ENCODE measurements at regions not wholly inside any gene's neighbourhood (a gene's known extent, or its start where the extent isn't known, plus 50 kb on each side); places are given as distances from the start of the nearest gene placed in this dataset.
"Not testable (repeated sequence)": the region's sequence is repeated elsewhere in the genome, so short reads cannot be mapped to it uniquely, and the experiment has no call there.

DNA sequence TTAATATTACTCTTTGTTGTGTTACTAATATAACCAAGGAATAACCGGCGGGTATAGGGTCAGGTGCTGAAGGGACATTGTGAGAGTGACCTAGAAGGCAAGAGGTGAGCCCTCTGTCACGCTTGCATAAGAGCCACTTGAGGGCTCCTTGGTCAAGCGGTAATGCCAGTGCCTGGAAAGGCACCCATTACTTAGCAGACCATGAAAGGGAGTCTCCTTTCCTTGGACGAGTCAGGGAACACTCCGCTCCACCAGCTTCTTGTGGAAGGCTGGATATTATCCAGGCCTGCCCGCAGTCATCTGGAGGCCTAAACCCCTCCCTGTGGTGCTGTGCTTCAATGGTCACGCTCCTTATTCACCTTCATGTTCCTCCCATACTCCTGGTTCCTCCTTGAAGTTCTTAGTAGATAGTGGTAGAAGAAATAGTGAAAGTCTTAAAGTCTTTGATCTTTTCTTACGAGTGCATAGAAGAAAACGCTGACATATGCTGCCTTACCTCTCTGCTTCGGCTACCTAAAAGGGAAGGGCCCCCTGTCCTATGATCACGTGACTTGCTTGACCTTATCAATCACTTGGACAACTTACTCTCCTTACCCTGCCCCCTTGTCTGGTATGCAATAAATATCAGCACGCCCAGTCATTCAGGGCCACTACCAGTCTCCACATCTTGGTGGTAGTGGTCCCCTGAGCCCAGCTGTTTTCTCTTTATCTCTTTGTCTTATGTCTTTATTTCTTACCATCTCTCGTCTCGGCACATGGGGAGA is 59.6 kb upstream of the DMRTB1 start:
- DNase-seq, result not testable (repeated sequence)

DNA sequence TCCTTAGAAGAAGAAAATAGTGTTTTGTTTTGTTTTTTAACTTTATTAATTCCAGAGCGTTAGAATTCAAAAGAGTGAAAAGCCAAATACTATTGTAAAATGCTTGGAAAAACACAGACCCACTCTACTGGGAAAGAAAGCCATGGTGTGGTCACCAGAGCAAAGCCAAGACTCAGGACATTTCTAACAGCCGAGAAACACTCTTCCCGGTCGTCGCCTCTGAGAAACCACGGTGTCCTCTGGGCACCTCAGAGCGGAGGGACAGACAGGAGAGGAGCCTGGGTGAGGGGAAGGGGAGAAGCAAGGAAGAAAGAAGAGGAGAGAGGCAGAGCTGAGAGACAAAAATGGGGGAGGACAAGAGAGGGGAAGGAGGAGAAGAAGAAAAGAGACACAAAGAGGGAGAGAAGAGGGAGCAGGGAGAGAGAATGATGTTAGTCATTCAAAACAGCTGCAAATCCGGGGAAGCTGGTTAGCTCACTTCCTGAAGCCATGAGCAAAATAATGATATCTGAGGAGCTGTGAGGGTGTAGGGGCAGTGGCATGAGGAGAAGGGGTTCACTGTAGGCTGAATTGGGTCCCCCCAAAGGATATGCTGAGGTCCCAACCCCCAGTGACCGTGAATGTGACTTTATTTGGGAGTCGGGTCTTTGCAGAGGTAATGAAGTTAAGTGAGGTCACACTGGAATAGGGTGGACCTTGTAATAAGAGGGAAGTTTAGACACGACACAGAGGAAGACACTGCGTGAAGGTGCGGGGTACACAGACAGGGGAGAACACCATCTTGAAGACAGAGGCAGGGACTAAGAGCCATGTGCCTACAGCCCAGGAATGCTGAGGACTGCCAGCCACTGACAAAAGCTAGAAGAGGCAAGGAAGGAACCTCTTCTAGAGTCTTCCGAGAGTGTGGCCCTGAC is 58.2 kb upstream of the DMRTB1 start:
- DNase-seq, result no peak

DNA sequence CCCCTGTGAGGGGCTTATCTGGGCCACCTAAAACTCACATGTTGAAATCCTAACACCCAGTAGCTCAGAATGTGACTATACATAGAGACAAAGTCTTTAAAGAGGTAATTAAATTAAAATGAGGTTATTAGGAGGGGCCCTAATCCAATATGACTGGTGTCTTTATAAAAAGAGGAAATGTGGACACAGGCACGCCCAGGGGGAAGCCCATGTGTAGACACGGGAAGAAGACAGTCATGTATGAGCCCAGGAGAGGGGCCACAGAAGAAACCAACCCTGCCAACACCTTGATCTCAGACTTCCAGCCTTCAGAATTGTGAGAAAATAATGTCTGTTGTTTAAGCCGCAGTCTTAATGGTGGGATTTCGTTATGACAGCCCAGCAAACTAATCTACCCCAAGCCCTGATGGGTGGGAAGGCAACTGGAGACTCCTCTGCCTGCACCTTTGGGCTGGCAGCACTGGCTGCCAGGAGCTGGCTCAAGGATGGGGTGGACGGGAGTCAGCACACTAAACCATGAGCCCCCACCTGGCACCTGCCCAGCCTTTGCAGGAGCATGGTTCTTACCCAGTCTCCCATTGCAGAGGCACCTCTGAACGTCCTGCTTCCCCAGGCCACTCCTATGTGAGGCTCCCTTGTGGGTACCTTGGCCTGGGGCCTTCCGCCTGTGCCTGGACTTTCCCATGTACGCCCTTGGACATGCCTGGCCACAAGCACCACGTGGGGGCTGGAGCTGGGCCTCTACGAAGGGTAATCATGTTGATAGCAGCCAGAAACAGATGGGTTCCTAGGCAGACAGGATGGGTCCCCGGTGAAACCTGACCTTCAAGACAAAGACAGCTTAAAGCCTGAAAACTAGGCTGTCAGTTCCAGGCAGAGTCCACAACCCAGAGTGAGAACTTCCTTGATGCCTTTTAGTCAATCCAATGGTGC is 57.1 kb upstream of the DMRTB1 start:
- DNase-seq, result no peak

DNA sequence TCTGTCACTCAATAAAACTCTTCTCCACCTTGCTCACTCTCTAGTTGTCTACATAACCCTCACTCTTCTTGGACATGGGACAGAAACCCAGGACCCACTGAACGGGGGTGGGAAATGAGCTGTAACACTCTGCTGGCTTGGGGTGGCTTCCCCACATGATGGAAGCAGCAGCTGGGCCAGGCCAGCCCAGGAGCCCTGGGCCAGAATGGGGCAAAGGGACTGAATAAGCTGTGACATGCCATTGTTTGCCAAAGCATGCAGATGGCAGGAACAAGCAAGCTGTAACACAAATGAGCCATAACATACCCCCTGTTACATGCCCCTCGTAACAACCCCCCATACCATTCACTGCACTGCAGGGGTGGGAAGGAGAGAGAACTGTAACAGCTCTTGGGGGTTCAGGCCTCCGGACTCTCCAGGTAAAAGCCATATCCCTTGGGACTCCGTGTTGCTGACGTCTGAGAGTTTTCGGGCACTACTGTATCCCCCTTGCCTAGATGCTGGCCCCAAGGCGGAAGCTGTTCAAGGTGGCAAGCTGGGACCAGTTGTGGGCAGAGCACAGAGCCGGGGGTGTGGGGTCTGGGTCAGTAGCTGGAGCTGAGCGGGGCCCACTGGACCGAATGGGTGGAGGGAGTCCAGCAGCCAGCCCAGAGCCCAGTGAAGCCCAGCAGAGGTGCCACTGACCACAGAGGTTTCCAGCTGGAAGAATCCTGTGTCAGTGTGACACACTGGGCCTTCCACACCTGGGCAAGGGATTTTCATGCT is 56.1 kb upstream of the DMRTB1 start:
- DNase-seq, result no peak

DNA sequence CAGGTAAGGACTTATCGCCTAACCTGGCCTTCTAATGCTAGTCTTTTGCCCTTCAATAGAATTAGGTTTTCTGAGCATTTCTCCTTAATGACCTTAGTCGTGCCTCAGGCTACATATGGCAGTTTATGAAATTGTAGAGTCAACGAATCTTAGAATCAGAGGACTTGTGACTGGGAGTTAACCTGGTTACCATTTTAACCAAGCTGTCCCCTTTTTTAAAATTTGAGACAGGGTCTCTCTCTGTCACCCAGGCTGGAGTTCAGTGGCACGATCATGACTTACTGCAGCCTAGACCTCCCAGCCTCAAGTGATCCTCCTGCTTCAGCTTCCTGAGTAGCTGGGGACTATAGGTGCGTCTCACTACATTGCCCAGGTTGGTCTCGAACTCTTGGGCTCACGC is 53.5 kb upstream of the DMRTB1 start:
- no peak for DNase-seq

DNA sequence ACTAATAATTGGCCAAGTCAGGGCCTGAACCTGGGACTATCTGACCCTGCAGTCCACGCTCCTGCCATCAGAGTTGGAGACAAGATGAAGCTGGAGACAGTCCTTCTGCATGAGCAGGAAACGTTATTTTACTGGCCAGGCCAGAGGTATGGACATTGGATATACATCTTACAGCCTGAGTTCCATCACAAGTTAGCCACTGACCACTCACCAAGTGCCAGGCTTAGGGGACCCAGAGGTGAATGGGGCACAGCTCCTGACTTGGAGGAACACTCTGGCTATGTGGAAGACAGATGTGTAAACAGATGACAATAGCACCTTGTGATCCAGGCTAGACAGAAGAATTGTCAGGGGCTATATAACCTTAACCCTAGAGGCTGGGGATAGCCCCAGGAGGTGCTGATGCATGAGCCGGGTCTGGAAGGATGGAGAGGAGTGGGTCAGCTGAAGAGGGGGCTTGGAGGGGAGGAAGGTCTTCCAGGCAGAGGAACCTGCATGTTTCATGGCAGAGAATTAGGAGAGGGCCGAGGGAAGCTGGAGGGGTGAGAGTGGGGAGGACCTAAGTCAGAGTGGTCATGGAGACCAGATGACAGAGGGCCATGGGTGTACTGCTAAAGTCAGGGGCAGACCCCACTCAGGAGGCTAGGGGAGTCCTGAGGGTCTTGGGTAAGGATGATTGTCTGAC is 52.5 kb upstream of the DMRTB1 start:
- no peak for DNase-seq

DNA sequence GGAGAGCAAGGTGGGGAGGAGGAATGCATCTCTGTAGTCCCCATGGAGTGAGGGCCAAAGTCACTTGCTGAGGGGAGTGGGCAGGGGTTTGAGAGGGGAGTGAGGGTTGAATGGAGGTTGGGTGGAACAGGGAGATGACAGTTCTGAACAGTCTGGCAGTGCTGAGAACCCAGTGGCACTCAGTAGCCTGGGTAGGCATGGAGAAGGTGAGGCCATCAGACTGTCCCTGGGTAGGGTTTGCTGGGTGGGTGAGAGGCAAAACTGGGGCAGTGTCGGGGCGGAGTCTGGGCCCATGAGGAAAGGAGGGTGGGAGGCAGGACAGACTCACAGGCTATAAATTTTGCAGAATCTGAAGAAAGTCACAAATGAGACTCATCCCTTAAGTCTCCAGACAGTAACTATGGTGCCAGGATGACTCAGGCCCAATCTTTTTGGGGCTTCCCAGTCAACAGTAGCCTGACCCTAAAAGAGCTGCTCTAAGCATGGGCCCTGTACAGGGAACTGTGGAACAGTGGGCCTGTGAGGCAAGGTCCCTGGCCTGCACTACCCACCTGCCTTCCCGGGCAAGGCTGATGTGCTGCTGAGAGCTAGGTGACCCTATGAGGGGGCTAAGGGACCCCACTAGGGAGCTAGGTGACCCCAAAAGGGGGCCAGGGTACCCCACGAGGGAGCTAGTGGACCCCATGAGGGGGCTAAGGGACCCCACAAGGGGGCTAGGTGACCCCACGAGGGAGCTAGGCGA is 51.0 kb upstream of the DMRTB1 start:
- no peak for DNase-seq

DNA sequence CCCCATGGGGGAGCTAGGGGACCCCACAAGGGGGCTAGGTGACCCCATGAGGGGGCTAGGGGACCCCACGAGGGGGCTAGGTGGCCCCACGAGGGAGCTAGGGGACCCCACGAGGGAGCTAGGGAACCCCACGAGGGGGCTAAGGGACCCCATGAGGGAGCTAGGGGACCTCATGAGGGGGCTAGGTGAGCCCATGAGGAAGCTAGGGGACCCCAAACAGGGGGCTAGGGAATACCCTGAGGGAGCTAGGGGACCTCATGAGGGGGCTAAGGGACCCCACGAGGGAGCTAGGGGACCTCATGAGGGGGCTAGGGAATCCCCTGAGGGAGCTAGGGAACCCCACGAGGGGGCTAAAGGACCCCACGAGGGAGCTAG is 50.5 kb upstream of the DMRTB1 start:
- DNase-seq, result no peak

DNA sequence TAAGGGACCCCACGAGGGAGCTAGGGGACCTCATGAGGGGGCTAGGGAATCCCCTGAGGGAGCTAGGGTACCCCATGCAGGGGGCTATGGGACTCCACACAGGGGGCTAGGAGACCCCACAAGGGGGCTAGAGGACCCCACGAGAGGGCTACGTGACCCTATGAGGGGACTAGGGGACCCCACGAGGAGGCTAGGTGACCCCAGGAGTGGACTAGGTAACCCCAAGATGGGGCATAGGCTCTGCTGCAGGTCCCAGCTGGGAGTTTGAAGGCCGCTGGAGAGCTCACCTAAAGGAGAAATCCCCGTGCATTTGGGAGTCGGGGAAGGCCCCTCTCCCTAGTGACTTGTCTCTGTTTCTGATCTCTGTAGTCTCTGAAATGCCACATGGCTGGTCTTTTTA is 50.0 kb upstream of the DMRTB1 start:
- no peak for DNase-seq
